AG09319 (cell line): ENCODE measurements at regions not wholly inside any gene's neighbourhood (a gene's known extent, or its start where the extent isn't known, plus 50 kb on each side); places are given as distances from the start of the nearest gene placed in this dataset.

Experiments
- DNase-seq: peaks from one replicate; pipeline ENCODE4 v3.0.0-alpha.2; 2010; ENCODE audit warnings: low read depth; ENCODE audit errors: extremely low read depth
- TF ChIP-seq, protein P1 (sequence below): IDR thresholded peaks from 2 replicates; pipeline ENCODE4 v1.5.1; 2011; ENCODE audit warnings: low read depth, mild to moderate bottlenecking, inconsistent platforms, low read length, moderate library complexity

DNA sequence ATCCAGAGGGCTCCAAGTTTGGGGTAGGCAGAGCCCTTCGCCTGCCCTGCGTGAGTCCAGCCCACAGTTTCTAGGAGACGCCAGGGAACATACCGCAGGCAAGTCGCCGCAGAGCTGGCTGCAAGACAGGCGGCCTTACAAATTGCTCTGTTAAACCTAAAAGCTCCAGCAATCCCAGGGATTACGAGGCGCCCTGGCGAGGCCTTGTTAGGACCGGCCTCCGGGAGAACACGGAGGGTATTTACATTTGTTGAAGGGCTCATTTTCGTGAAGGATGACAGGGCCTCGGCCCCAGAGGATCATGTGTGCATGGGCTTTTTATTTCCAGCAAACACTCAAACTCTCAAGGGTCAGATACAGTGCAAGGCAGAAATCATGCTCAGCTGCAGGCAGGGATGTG, 77.6 kb upstream of the FOXF1 start:
- TF ChIP-seq, protein P1, sequence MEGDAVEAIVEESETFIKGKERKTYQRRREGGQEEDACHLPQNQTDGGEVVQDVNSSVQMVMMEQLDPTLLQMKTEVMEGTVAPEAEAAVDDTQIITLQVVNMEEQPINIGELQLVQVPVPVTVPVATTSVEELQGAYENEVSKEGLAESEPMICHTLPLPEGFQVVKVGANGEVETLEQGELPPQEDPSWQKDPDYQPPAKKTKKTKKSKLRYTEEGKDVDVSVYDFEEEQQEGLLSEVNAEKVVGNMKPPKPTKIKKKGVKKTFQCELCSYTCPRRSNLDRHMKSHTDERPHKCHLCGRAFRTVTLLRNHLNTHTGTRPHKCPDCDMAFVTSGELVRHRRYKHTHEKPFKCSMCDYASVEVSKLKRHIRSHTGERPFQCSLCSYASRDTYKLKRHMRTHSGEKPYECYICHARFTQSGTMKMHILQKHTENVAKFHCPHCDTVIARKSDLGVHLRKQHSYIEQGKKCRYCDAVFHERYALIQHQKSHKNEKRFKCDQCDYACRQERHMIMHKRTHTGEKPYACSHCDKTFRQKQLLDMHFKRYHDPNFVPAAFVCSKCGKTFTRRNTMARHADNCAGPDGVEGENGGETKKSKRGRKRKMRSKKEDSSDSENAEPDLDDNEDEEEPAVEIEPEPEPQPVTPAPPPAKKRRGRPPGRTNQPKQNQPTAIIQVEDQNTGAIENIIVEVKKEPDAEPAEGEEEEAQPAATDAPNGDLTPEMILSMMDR = no peak
- DNase-seq = no peak

- no peak for DNase-seq
Observed at GRCh38 chr16:86436466-86437185, 73.7 kb upstream of the FOXF1 start.

GRCh38 chr16:86437348-86437747, 73.0 kb upstream of the FOXF1 start:
- no peak for DNase-seq
- TF ChIP-seq, protein P1 = no peak

More at GRCh38 chr16:86436466-86437185, 73.7 kb upstream of the FOXF1 start:
- TF ChIP-seq, protein P1 = no peak

DNA sequence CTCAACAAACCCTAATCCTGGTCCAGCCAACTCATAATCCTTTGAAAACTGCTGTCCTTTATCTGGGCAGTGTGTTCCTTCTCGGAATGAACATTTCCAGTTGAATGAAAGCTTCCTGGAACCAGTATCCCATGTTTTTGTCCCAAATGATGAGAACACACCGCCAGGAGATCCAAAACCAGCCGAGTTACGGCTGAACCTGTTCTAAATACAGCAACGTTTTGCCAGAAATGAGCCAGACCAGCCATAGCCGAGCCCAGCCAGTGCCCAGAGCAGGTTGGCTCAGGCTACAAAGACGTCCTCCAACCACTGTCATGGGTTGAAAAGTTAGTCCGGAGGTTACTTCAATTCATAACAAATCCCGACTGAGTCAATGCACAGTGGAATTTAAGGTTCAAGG, 67.6 kb upstream of the FOXF1 start:
- TF ChIP-seq, protein P1 = no peak
- no peak for DNase-seq

- no peak for DNase-seq
Observed at GRCh38 chr16:86443508-86444147, 66.7 kb upstream of the FOXF1 start.

DNA sequence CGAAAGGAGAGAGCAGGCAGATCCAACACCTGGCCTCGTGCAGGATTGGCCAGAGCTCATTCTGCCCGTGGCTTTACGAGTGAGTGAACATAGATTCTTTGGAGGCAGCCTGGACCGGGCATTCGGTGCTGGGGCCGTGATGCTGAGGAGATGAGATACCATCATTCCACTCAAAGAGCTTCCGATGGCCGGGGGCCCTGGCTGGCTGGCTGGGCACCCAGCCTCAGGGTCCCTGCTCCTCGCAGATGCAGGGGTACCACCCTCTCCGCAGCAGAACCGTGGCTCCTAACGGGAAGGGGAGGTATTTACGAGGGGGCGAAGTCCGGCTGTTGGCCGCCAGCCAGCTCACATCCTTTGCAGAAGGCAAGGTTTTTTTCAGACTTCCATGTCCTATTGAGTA, 66.1 kb upstream of the FOXF1 start:
- TF ChIP-seq, protein P1 = no peak
- no peak for DNase-seq

More at GRCh38 chr16:86443508-86444147, 66.7 kb upstream of the FOXF1 start:
- TF ChIP-seq, protein P1 = no peak

- TF ChIP-seq, protein P1 = no peak
Observed at GRCh38 chr16:86444661-86445060, 65.7 kb upstream of the FOXF1 start.

More at GRCh38 chr16:86444661-86445060, 65.7 kb upstream of the FOXF1 start:
- no peak for DNase-seq
